MCF 10A (cell line): ENCODE measurements at regions not wholly inside any gene's neighbourhood (a gene's known extent, or its start where the extent isn't known, plus 50 kb on each side); places are given as distances from the start of the nearest gene placed in this dataset.

Experiments used
- BruUV-seq: library from RNA; stranded (reverse); fragments of 400-500 nt; replicated peaks from 2 replicates; lab custom pipeline; 2021; lab: Mats Ljungman, UMichigan
- CTCF ChIA-PET: fragments of 300-600 bp; sonication (Branson Sonifier 250); formaldehyde crosslinking; extraction: SDS; loops from one replicate; lab custom pipeline; 2021; ENCODE audit warnings: antibody characterized with exemption, inconsistent platforms; lab: Yijun Ruan, JAX
- POLR2A ChIA-PET: fragments of 300-600, 350-650 bp; sonication (Branson Sonifier 250); formaldehyde crosslinking; extraction: SDS; loops from one replicate; lab custom pipeline; 2020; ENCODE audit warnings: antibody characterized with exemption, inconsistent platforms; lab: Yijun Ruan, JAX
- DNase-seq: peaks from one replicate; pipeline ENCODE4 v3.0.0-alpha.2; 2018; ENCODE audit not compliant: unreplicated experiment
- H3K27ac Mint-ChIP-seq: one replicate; pipeline ENCODE4 v1.8.0; 2022; ENCODE audit warnings: mild to moderate bottlenecking, low read depth, mixed read lengths; ENCODE audit not compliant: unreplicated experiment
- H3K27me3 Mint-ChIP-seq: one replicate; pipeline ENCODE4 v1.8.0; 2022; ENCODE audit warnings: mixed read lengths; ENCODE audit not compliant: insufficient read depth, unreplicated experiment
- H3K36me3 Mint-ChIP-seq: one replicate; pipeline ENCODE4 v1.8.0; 2022; ENCODE audit warnings: mild to moderate bottlenecking, moderate library complexity, mixed read lengths; ENCODE audit not compliant: insufficient read depth, unreplicated experiment
- H3K4me1 Mint-ChIP-seq: one replicate; pipeline ENCODE4 v1.8.0; 2022; ENCODE audit warnings: mixed read lengths; ENCODE audit not compliant: insufficient read depth, unreplicated experiment
- H3K4me3 Mint-ChIP-seq: one replicate; pipeline ENCODE4 v1.8.0; 2022; ENCODE audit warnings: mild to moderate bottlenecking, moderate library complexity, mixed read lengths; ENCODE audit not compliant: unreplicated experiment
- H3K9me3 Mint-ChIP-seq: one replicate; pipeline ENCODE4 v1.8.0; 2022; ENCODE audit warnings: mixed read lengths; ENCODE audit not compliant: unreplicated experiment
- CTCF ChIP-seq: fragments of 200-600 bp; IDR thresholded peaks from one replicate; pipeline ENCODE4 v1.8.0; 2022; ENCODE audit warnings: antibody characterized with exemption, mild to moderate bottlenecking; ENCODE audit not compliant: unreplicated experiment
- intact Hi-C: fragments of 100-400 bp; cut with micrococcal nuclease; formaldehyde crosslinking; loops from 2 replicates; pipeline ENCODE4 v1.14.1; 2022

- intact Hi-C loops = no loop called here
Observed at GRCh38 chr2:128803222-128803621, 484.6 kb upstream of the HS6ST1 start.

DNA sequence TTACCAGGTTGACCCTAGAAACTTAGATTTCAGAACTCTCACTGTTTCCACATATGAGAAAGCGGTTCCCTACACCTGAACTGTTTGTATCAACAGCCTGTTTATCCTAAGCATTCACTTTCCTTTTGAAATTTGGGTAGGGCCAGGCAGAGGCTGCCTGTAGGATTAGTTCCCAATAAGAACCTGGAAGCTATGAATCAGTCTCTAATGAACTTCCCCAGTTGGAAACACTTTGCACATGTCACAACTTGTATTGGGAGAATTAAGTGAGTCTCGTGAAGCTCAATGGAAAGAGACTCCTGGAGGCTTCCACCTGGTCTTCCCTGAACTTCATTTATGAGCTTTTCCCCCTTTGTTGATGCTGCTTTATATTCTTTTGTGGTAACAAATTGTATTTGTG is 486.6 kb upstream of the HS6ST1 start:
- Mint-ChIP-seq H3K27me3 (no peaks in the 10 kb centered on the region), H3K27ac (peak overlapping the region; percentile 55), H3K36me3 (no peaks in the 10 kb centered on the region), H3K9me3 (peaks cover 5% of the 10 kb centered on the region), H3K4me3 (peak overlapping the region; percentile 22), H3K4me1 (peaks cover 36% of the 10 kb centered on the region)
- no TSS peak for BruUV-seq
- ChIA-PET CTCF (interaction anchor here (0.6 to 0.8 kb wide), 2 partner anchors 61 to 181 kb away, joined by 3 read pairs; no protein-coding TSS in a partner anchor), POLR2A (interaction anchor here (0.6 to 1.5 kb wide), 7 partner anchors 11 to 595 kb away, joined by 3 to 4 read pairs (median 3); no protein-coding TSS in a partner anchor)
- peak; percentile 48 for DNase-seq
- no peak for TF ChIP-seq CTCF
- intact Hi-C loops = loop anchor here (5.0 kb wide), 2 partner anchors 62 to 252 kb away; no protein-coding TSS in a partner anchor

More at GRCh38 chr2:128803222-128803621, 484.6 kb upstream of the HS6ST1 start:
- ChIA-PET POLR2A (interaction anchor here (0.6 kb wide), 2 partner anchors 34 to 112 kb away, joined by 3 read pairs; no protein-coding TSS in a partner anchor), CTCF (interaction anchor here (0.6 kb wide), 2 partner anchors 21 to 76 kb away, joined by 3 read pairs; no protein-coding TSS in a partner anchor)
- peaks cover 23% of the 10 kb centered on the region for H3K4me1 Mint-ChIP-seq
- DNase-seq = no peak
- no peak overlapping the region for H3K4me3 Mint-ChIP-seq
- BruUV-seq = no TSS peak
- H3K9me3 Mint-ChIP-seq = peaks cover 5% of the 10 kb centered on the region
- no peaks in the 10 kb centered on the region for H3K36me3 Mint-ChIP-seq
- no peaks in the 10 kb centered on the region for H3K27me3 Mint-ChIP-seq
- TF ChIP-seq CTCF = no peak
- H3K27ac Mint-ChIP-seq = no peak overlapping the region

GRCh38 chr2:128805918-128806317 is 487.2 kb upstream of the HS6ST1 start:
- DNase-seq = no peak
- POLR2A ChIA-PET = interaction anchor here (0.7 to 1.5 kb wide), 6 partner anchors 11 to 282 kb away, joined by 3 to 4 read pairs (median 3); no protein-coding TSS in a partner anchor
- peaks cover 5% of the 10 kb centered on the region for H3K9me3 Mint-ChIP-seq
- intact Hi-C loops = loop anchor here (5.0 kb wide), 2 partner anchors 61 to 251 kb away; no protein-coding TSS in a partner anchor
- CTCF ChIA-PET = interaction anchor here (0.6 to 0.8 kb wide), 2 partner anchors 60 to 180 kb away, joined by 3 read pairs; no protein-coding TSS in a partner anchor
- H3K27ac Mint-ChIP-seq = peak overlapping the region; percentile 55
- peak overlapping the region; percentile 22 for H3K4me3 Mint-ChIP-seq
- TF ChIP-seq CTCF = no peak
- no peaks in the 10 kb centered on the region for H3K36me3 Mint-ChIP-seq
- BruUV-seq = no TSS peak
- H3K27me3 Mint-ChIP-seq = no peaks in the 10 kb centered on the region
- H3K4me1 Mint-ChIP-seq = peaks cover 36% of the 10 kb centered on the region

- intact Hi-C loops = loop anchor here (5.0 kb wide), 2 partner anchors 60 to 250 kb away; no protein-coding TSS in a partner anchor
- Mint-ChIP-seq H3K4me1 (peaks cover 36% of the 10 kb centered on the region), H3K27ac (no peak overlapping the region), H3K27me3 (no peaks in the 10 kb centered on the region), H3K36me3 (no peaks in the 10 kb centered on the region), H3K9me3 (peaks cover 5% of the 10 kb centered on the region), H3K4me3 (no peak overlapping the region)
- CTCF ChIA-PET = interaction anchor here (0.6 to 1.2 kb wide), 6 partner anchors 54 to 590 kb away, joined by 3 to 5 read pairs (median 3); no protein-coding TSS in a partner anchor
- no peak for DNase-seq
- POLR2A ChIA-PET = no interaction called here
- no peak for TF ChIP-seq CTCF
- BruUV-seq = no TSS peak
Observed at GRCh38 chr2:128807317-128807716, 488.6 kb upstream of the HS6ST1 start.
